ENCODE measurements at regions not wholly inside any gene's neighbourhood (a gene's known extent, or its start where the extent isn't known, plus 50 kb on each side); places are given as distances from the start of the nearest gene placed in this dataset.

- Histone ChIP-seq H3K9me3 (ENCODE audit: control insufficient read depth, insufficient read depth, low read length) (no peaks in the 10 kb centered on the region; the same call in 1 of the 2 replicates), H3K23ac (ENCODE audit: low read depth, low read length) (no peak overlapping the region), H2BK20ac (ENCODE audit: low read depth, low read length) (no peak overlapping the region), H3K36me3 (ENCODE audit: control insufficient read depth, insufficient read depth, low read length) (no peaks in the 10 kb centered on the region), H3K56ac (ENCODE audit: extremely low read depth, insufficient read depth, low read length) (no peak overlapping the region), H3K9ac (ENCODE audit: low read depth, low read length) (no peak overlapping the region), H2AK9ac (replicated peaks; ENCODE audit: low read depth, low read length, poor library complexity) (no peak overlapping the region), H2BK120ac (ENCODE audit: low read depth, low read length) (no peak overlapping the region), H2AK5ac (ENCODE audit: low read depth, low read length) (no peak overlapping the region), H4K8ac (ENCODE audit: low read depth in 2 of 2, low read length in 2 of 2) (no peak overlapping the region), H2AFZ (replicated peaks; ENCODE audit: low read length, poor library complexity) (no peak overlapping the region), H3K18ac (ENCODE audit: low read depth, low read length) (no peak overlapping the region), H4K5ac (ENCODE audit: low read depth, low read length) (no peak overlapping the region), H3K4ac (ENCODE audit: low read depth, low read length) (no peak overlapping the region), H3K14ac (replicated peaks; ENCODE audit: low read depth, low read length) (no peak overlapping the region), H3K4me2 (ENCODE audit: low read depth, low read length) (no peak overlapping the region), H2BK15ac (ENCODE audit: low read depth, low read length) (no peak overlapping the region), H3K4me3 (ENCODE audit: insufficient read depth, low read depth, low read length) (no peak overlapping the region), H3K79me1 (ENCODE audit: low read depth in 1 of 2, low read length in 2 of 2) (no peaks in the 10 kb centered on the region), H3K4me1 (ENCODE audit: control insufficient read depth, insufficient read depth, low read length) (no peaks in the 10 kb centered on the region), H2BK5ac (ENCODE audit: low read depth, low read length, poor library complexity, severe bottlenecking) (no peak overlapping the region), H4K20me1 (ENCODE audit: insufficient read depth, low read length) (no peaks in the 10 kb centered on the region), H3K27me3 (ENCODE audit: control insufficient read depth, insufficient read depth, low read length) (no peaks in the 10 kb centered on the region), H3K27ac (ENCODE audit: insufficient read depth, low read length) (no peak overlapping the region), H4K91ac (ENCODE audit: insufficient read depth, low read depth, low read length) (no peak overlapping the region), H3K9me1 (ENCODE audit: insufficient read depth, low read length) (no peaks in the 10 kb centered on the region)
- dilution Hi-C loops (cut with HindIII; ENCODE audit: low sequenced_read_pairs, unreplicated experiment) (no loop called here), in situ Hi-C loops (cut with MboI; ENCODE audit: low sequenced_read_pairs) (no loop called here), intact Hi-C loops (cut with micrococcal nuclease) (no loop called here)
- ATAC-seq (ENCODE audit: low read depth) = no peak
- WGBS, 2 experiments (ENCODE audit: extremely low coverage in 2 of 2, insufficient read length in 1 of 2) = no CpG with 5 or more reads among the region's 2 CpGs
- CTCF ChIA-PET = no interaction called here
- POLR2A ChIA-PET (ENCODE audit: unreplicated experiment) = no interaction called here
- BruUV-seq (replicated peaks) = no TSS peak
- no peak for DNase-seq
- TF ChIP-seq POLR2A (IDR thresholded peaks at IDR 0.05; ENCODE audit: low read depth, low read length) (no peak), RCOR1 (IDR thresholded peaks at IDR 0.05; ENCODE audit: insufficient replicate concordance, low read length) (no peak), BHLHE40 (IDR thresholded peaks at IDR 0.05; ENCODE audit: low read depth, low read length) (no peak), ELK1 (IDR thresholded peaks at IDR 0.05; ENCODE audit: borderline replicate concordance, low read depth, low read length) (no peak), MXI1 (IDR thresholded peaks at IDR 0.05; ENCODE audit: borderline replicate concordance, low read depth, low read length) (no peak), CEBPB (IDR thresholded peaks at IDR 0.05; ENCODE audit: low read depth, low read length) (no peak), CTCF (conservative IDR thresholded peaks at IDR 0.05; ENCODE audit: low read depth, low read length) (no peak), USF2 (IDR thresholded peaks at IDR 0.05; ENCODE audit: low read depth, low read length) (no peak), RFX5 (IDR thresholded peaks at IDR 0.05; ENCODE audit: low read depth, low read length) (no peak), SMC3 (IDR thresholded peaks at IDR 0.05; ENCODE audit: low read depth, low read length) (no peak), RAD21 (IDR thresholded peaks at IDR 0.05; ENCODE audit: low read length) (no peak), MAZ (IDR thresholded peaks at IDR 0.05; ENCODE audit: borderline replicate concordance, low read depth, low read length) (no peak), CHD1 (IDR thresholded peaks at IDR 0.05; ENCODE audit: low read depth, low read length) (no peak), FOS (IDR thresholded peaks at IDR 0.05; ENCODE audit: low read depth, low read length) (no peak)
Observed at GRCh38 chr13:85900521-85900920, 101.3 kb upstream of the SLITRK6 start.

Measured in IMR-90 (cell line).